ENCODE measurements at regions not wholly inside any gene's neighbourhood (a gene's known extent, or its start where the extent isn't known, plus 50 kb on each side); places are given as distances from the start of the nearest gene placed in this dataset.

DNA sequence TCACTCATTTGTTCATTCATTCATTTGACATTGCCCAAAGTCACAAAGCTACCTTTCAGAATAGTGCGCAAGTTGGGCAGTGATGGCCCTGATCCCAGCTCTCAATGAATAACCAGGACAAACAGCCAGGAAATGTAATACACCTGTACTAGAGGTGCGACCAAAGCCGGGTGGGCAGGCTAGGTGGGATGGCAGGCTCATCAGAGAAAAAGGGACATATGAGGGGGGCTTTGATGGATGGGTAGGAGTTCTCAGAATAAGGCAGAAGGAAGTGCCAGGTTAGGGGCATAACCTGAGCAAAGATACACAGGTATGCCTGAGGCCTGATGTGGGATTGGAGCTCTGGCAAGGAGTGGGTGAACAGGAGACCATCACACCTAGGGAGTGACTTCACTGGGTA is 53.4 kb upstream of the SMAD6 start:
- Histone ChIP-seq H3K9me1 (ENCODE audit: control insufficient read depth, extremely low read depth, insufficient read depth, low read length) (no peaks in the 10 kb centered on the region), H2AFZ (ENCODE audit: control insufficient read depth, low read length) (no peak overlapping the region), H3K27ac (ENCODE audit: control insufficient read depth, insufficient read depth, low read length) (no peak overlapping the region), H3K9me3 (ENCODE audit: control insufficient read depth, low read depth, low read length) (no peaks in the 10 kb centered on the region), H3K4me2 (ENCODE audit: control insufficient read depth, extremely low read depth, insufficient read depth, low read depth, low read length) (no peak overlapping the region), H3K9ac (ENCODE audit: control insufficient read depth, extremely low read depth, insufficient read depth, low read length) (no peak overlapping the region), H3K4me1 (ENCODE audit: control insufficient read depth, extremely low read depth, insufficient read depth, low read length) (peaks cover 9% of the 10 kb centered on the region), H3K27me3 (ENCODE audit: control insufficient read depth, extremely low read depth, insufficient read depth, low read length) (no peaks in the 10 kb centered on the region), H3K36me3 (ENCODE audit: control insufficient read depth in 2 of 2, extremely low read depth in 1 of 2, insufficient read depth in 2 of 2, low read length in 2 of 2) (no peaks in the 10 kb centered on the region), H3K4me3 (ENCODE audit: control insufficient read depth in 2 of 3, extremely low read depth in 1 of 3, insufficient read depth in 2 of 3, low read depth in 1 of 3, low read length in 3 of 3) (no peak overlapping the region), H3K79me2 (ENCODE audit: control insufficient read depth, insufficient read depth, low read length) (no peaks in the 10 kb centered on the region), H4K20me1 (ENCODE audit: control insufficient read depth, extremely low read depth, insufficient read depth, low read length) (no peaks in the 10 kb centered on the region)
- dilution Hi-C loops (cut with MboI; ENCODE audit: extremely low pct_ligation_motif_present, low sequenced_read_pairs), result no loop called here
- TF ChIP-seq EZH2 (IDR thresholded peaks at IDR 0.05; ENCODE audit: low read length) (no peak), CTCF (optimal IDR thresholded peaks at IDR 0.05 in 1 of 3, IDR thresholded peaks at IDR 0.05 in 1 of 3, conservative IDR thresholded peaks at IDR 0.05 in 1 of 3; ENCODE audit: extremely low read depth in 1 of 3, insufficient read depth in 2 of 3, low read length in 3 of 3) (no peak)
- DNase-seq (ENCODE audit: low read depth, low spot score) (no peak), FAIRE-seq (no peak)

DNA sequence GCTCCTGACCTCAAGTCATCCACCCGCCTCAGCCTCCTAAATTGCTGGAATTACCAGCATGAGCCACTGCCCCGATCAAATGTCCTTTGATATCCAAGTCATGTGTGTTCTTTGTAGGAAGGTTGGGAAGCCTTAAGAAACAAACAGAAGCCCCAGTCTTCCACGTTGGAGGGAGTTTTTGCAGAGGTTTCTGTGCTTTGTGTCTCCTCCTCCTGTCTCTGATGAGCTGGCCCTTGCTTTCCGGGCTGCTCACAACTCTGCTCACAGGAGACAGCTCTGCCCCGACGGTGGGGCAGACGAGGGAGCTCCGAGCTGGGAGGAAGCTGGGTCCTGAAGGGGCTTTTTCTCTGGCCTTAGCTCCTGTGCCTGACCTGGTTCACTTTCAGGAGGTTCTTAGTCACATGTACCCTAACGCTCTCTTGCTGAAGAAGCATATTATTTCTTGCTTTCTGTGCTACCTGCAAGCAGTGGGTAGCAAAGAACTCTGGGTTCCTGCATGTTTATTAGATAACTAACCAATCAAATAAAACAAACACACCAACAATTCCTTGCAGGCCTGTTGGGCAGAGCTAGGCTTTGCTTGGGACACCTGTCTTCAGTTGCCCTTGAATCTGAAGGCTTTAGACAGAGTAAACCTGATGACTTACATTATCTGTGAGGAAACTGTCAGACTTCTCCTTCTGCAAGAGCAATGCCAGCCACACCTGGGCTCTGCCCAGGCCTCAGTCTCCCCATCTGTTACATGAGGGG is 52.6 kb upstream of the SMAD6 start:
- Histone ChIP-seq H3K79me2 (ENCODE audit: control insufficient read depth, insufficient read depth, low read length) (no peaks in the 10 kb centered on the region), H3K27me3 (ENCODE audit: control insufficient read depth, extremely low read depth, insufficient read depth, low read length) (peaks cover 2% of the 10 kb centered on the region), H4K20me1 (ENCODE audit: control insufficient read depth, extremely low read depth, insufficient read depth, low read length) (no peaks in the 10 kb centered on the region), H3K9me3 (ENCODE audit: control insufficient read depth, low read depth, low read length) (no peaks in the 10 kb centered on the region), H3K9ac (ENCODE audit: control insufficient read depth, extremely low read depth, insufficient read depth, low read length) (no peak overlapping the region), H3K36me3 (ENCODE audit: control insufficient read depth in 2 of 2, extremely low read depth in 1 of 2, insufficient read depth in 2 of 2, low read length in 2 of 2) (no peaks in the 10 kb centered on the region), H2AFZ (ENCODE audit: control insufficient read depth, low read length) (no peak overlapping the region), H3K27ac (ENCODE audit: control insufficient read depth, insufficient read depth, low read length) (no peak overlapping the region), H3K9me1 (ENCODE audit: control insufficient read depth, extremely low read depth, insufficient read depth, low read length) (no peaks in the 10 kb centered on the region), H3K4me2 (ENCODE audit: control insufficient read depth, extremely low read depth, insufficient read depth, low read depth, low read length) (no peak overlapping the region), H3K4me1 (ENCODE audit: control insufficient read depth, extremely low read depth, insufficient read depth, low read length) (peaks cover 9% of the 10 kb centered on the region), H3K4me3 (ENCODE audit: control insufficient read depth in 2 of 3, extremely low read depth in 1 of 3, insufficient read depth in 2 of 3, low read depth in 1 of 3, low read length in 3 of 3) (no peak overlapping the region)
- no peak for FAIRE-seq
- dilution Hi-C loops (cut with MboI; ENCODE audit: extremely low pct_ligation_motif_present, low sequenced_read_pairs), result no loop called here
- TF ChIP-seq EZH2 (IDR thresholded peaks at IDR 0.05; ENCODE audit: low read length) (no peak), CTCF (optimal IDR thresholded peaks at IDR 0.05 in 1 of 3, IDR thresholded peaks at IDR 0.05 in 1 of 3, conservative IDR thresholded peaks at IDR 0.05 in 1 of 3; ENCODE audit: extremely low read depth in 1 of 3, insufficient read depth in 2 of 3, low read length in 3 of 3) (no peak)
- DNase-seq (ENCODE audit: low read depth, low spot score), result no peak
